K562 (cell line): ENCODE measurements at regions not wholly inside any gene's neighbourhood (a gene's known extent, or its start where the extent isn't known, plus 50 kb on each side); places are given as distances from the start of the nearest gene placed in this dataset.

Experiments used
- ARID3B ChIP-seq: fragments of 250-450 bp; sonication (Bioruptor Pico); IDR thresholded peaks from 2 replicates; pipeline ENCODE4 v1.4.0; 2020; ENCODE audit warnings: borderline replicate concordance
- CBX5 ChIP-seq: IDR thresholded peaks from 2 replicates; pipeline ENCODE4 v1.6.1; 2014; ENCODE audit warnings: low read depth, borderline replicate concordance
- EGR1 ChIP-seq: fragments of 450-650 bp; conservative IDR thresholded peaks from 2 replicates; pipeline ENCODE4 v1.6.1; 2017; ENCODE audit warnings: mild to moderate bottlenecking
- EHMT2 ChIP-seq: fragments of 450-650 bp; IDR thresholded peaks from 2 replicates; pipeline ENCODE4 v1.6.1; 2018; ENCODE audit warnings: antibody characterized with exemption
- ERF ChIP-seq: fragments of 450-650 bp; formaldehyde crosslinking; IDR thresholded peaks from 2 replicates; pipeline ENCODE4 v1.4.0; 2020; ENCODE audit warnings: mild to moderate bottlenecking, mixed read lengths
- FOSL1 ChIP-seq: fragments of 200-800 bp; sonication (Bioruptor generic); conservative IDR thresholded peaks from 2 replicates; pipeline ENCODE4 v1.6.1; 2016; ENCODE audit warnings: missing genetic modification characterization, missing compliant biosample characterization
- GTF2E2 ChIP-seq: fragments of 200-800 bp; sonication (Bioruptor generic); IDR thresholded peaks from 2 replicates; pipeline ENCODE4 v1.6.1; 2016; ENCODE audit warnings: missing genetic modification characterization, missing compliant biosample characterization
- MYNN ChIP-seq, 2 experiments: sonication (generic); formaldehyde crosslinking in 1 of 2; IDR thresholded peaks; 2 replicates each; pipeline versions ENCODE4 v1.5.0 to v1.6.1; 2016 to 2020; ENCODE audit warnings: antibody characterized with exemption in 1 of 2, missing genetic modification reagents in 1 of 2
- NCOA2 ChIP-seq, 2 experiments: fragments of 450-650 bp; IDR thresholded peaks; 2 replicates each; pipeline ENCODE4 v1.6.1; 2018; ENCODE audit warnings: mild to moderate bottlenecking in 2 of 2, moderate library complexity in 1 of 2; ENCODE audit not compliant: partially characterized antibody in 2 of 2
- PHB ChIP-seq: fragments of 250-450 bp; sonication (Bioruptor Pico); IDR thresholded peaks from 2 replicates; pipeline ENCODE4 v1.5.0; 2021
- POLR2AphosphoS5 ChIP-seq: IDR thresholded peaks from 2 replicates; pipeline ENCODE4 v1.6.1; 2011; ENCODE audit warnings: mild to moderate bottlenecking, low read depth, low read length, moderate library complexity; ENCODE audit not compliant: control insufficient read depth, insufficient read depth
- PRDM10 ChIP-seq: fragments of 450-650 bp; IDR thresholded peaks from 2 replicates; pipeline ENCODE4 v1.6.1; 2018; ENCODE audit not compliant: partially characterized antibody
- PYGO2 ChIP-seq: fragments of 450-650 bp; IDR thresholded peaks from 2 replicates; pipeline ENCODE4 v1.6.1; 2016; ENCODE audit warnings: mild to moderate bottlenecking, missing genetic modification characterization, moderate library complexity, missing compliant biosample characterization
- SAFB2 ChIP-seq: fragments of 200-400 bp; formaldehyde crosslinking; IDR thresholded peaks from 2 replicates; pipeline ENCODE4 v1.6.1; 2018; ENCODE audit warnings: borderline replicate concordance, low read length, low read depth, moderate library complexity; ENCODE audit not compliant: severe bottlenecking
- SRSF3 ChIP-seq: fragments of 200-400 bp; formaldehyde crosslinking; IDR thresholded peaks from 2 replicates; pipeline ENCODE4 v1.6.1; 2016; ENCODE audit warnings: mild to moderate bottlenecking, low read length, moderate library complexity; ENCODE audit not compliant: insufficient read depth
- STAG1 ChIP-seq: sonication (generic); formaldehyde crosslinking; IDR thresholded peaks from 2 replicates; pipeline ENCODE4 v1.5.0; 2020; ENCODE audit warnings: missing genetic modification reagents, borderline replicate concordance
- STAT5A ChIP-seq: IDR thresholded peaks from 2 replicates; pipeline ENCODE4 v1.6.1; 2012; ENCODE audit warnings: low read length, inconsistent platforms, borderline replicate concordance
- TBL1XR1 ChIP-seq, 2 experiments: IDR thresholded peaks; 2 replicates each; pipeline ENCODE4 v1.6.1; 2012; ENCODE audit warnings: improper control_type of control experiment in 2 of 2, low read length in 2 of 2, mild to moderate bottlenecking in 1 of 2
- ZFPM2 ChIP-seq: fragments of 250-450 bp; sonication (Bioruptor Pico); IDR thresholded peaks from 2 replicates; pipeline ENCODE4 v1.5.1; 2022; ENCODE audit warnings: mild to moderate bottlenecking
- ZNF217 ChIP-seq: sonication (generic); formaldehyde crosslinking; IDR thresholded peaks from 2 replicates; pipeline ENCODE4 v1.8.0; 2022; ENCODE audit warnings: mild to moderate bottlenecking, missing genetic modification reagents
- ZNF347 ChIP-seq: fragments of 450-650 bp; formaldehyde crosslinking; IDR thresholded peaks from 2 replicates; pipeline ENCODE4 v1.4.0; 2020; ENCODE audit warnings: low read depth, mild to moderate bottlenecking, moderate library complexity
- ZNF583 ChIP-seq: fragments of 250-450 bp; sonication (Bioruptor Pico); IDR thresholded peaks from 2 replicates; pipeline ENCODE4 v1.4.0; 2020
- TF ChIP-seq, protein P1 (sequence below): IDR thresholded peaks from 2 replicates; pipeline ENCODE4 v1.6.1; 2014; ENCODE audit warnings: antibody characterized with exemption
- TF ChIP-seq, protein P2 (sequence below): fragments of 250-450 bp; sonication (Bioruptor Pico); IDR thresholded peaks from 2 replicates; pipeline ENCODE4 v1.8.0; 2022; ENCODE audit warnings: moderate library complexity, mild to moderate bottlenecking, inconsistent platforms

DNA sequence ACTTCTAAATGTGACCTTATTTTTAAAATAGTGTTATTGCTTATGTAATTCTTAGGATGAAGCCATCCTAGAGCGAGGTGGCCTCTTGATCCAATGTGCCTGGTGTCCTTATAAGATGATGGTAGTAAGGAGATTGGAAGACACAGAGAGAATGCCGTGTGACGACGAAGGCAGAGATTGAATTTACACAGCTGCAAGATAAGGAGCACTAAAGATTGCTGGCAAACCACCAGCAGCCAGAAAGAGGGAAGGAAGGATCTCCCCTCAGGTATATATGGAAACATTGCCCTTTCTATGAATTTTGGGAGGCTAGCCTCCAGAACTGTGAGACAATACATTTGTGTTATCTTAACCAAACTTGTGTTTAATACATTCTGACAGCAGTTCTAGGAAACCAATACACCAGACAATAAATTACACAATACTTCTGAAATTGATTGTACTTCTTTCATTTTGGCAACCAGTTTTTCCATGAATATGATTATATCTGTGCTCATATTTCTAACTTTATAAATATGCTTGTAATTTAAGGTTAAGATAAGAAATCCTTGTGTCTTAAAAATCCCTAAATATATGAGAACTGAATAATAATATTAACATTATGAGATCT is 86.3 kb upstream of the VPREB1 start (continued):
- TF ChIP-seq SRSF3 (no peak), POLR2AphosphoS5 (no peak), GTF2E2 (tag) (peak; percentile 58; the same call in 1 of the 2 replicates), PHB (CRISPR knock-in tag) (no peak), PRDM10 (no peak), PYGO2 (tag) (peak; percentile 70; the same call in 1 of the 2 replicates), MYNN (IDR thresholded peaks at IDR 0.05) (no peak), MYNN (CRISPR knock-in tag; IDR thresholded peaks at IDR 0.05) (no peak), NCOA2 (IDR thresholded peaks at IDR 0.05; ENCODE audit: partially characterized antibody in 2 of 2) (no peak), SAFB2 (no peak), CBX5 (no peak), ARID3B (CRISPR knock-in tag) (no peak), ZNF347 (CRISPR knock-in tag) (no peak), STAG1 (no peak), EGR1 (no peak), EHMT2 (no peak), ZNF583 (CRISPR knock-in tag) (no peak), ZNF217 (CRISPR knock-in tag) (no peak), FOSL1 (tag) (no peak), TBL1XR1 (IDR thresholded peaks at IDR 0.05; ENCODE audit: low read length in 2 of 2) (no peak), ERF (CRISPR knock-in tag) (no peak), STAT5A (no peak), ZFPM2 (no peak)
- TF ChIP-seq, protein P1, sequence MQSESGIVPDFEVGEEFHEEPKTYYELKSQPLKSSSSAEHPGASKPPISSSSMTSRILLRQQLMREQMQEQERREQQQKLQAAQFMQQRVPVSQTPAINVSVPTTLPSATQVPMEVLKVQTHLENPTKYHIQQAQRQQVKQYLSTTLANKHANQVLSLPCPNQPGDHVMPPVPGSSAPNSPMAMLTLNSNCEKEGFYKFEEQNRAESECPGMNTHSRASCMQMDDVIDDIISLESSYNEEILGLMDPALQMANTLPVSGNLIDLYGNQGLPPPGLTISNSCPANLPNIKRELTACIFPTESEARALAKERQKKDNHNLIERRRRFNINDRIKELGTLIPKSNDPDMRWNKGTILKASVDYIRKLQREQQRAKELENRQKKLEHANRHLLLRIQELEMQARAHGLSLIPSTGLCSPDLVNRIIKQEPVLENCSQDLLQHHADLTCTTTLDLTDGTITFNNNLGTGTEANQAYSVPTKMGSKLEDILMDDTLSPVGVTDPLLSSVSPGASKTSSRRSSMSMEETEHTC = no peak
- TF ChIP-seq, protein P2, sequence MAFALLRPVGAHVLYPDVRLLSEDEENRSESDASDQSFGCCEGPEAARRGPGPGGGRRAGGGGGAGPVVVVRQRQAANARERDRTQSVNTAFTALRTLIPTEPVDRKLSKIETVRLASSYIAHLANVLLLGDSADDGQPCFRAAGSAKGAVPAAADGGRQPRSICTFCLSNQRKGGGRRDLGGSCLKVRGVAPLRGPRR (CRISPR knock-in tag) = no peak
